GM12878 (cell line): ENCODE measurements at regions not wholly inside any gene's neighbourhood (a gene's known extent, or its start where the extent isn't known, plus 50 kb on each side); places are given as distances from the start of the nearest gene placed in this dataset.

Experiments used
- BMI1 ChIP-seq: fragments of 450-650 bp; IDR thresholded peaks from 2 replicates; pipeline ENCODE4 v1.6.1; 2016; ENCODE audit warnings: mild to moderate bottlenecking, moderate library complexity, borderline replicate concordance
- CUX1 ChIP-seq: IDR thresholded peaks from 2 replicates; pipeline ENCODE4 v1.6.1; 2012; ENCODE audit warnings: improper control_type of control experiment, low read depth, low read length; ENCODE audit not compliant: insufficient replicate concordance
- E2F8 ChIP-seq: fragments of 450-650 bp; IDR thresholded peaks from 2 replicates; pipeline ENCODE4 v1.6.1; 2018; ENCODE audit warnings: mild to moderate bottlenecking, low read depth, moderate library complexity; ENCODE audit not compliant: partially characterized antibody
- GATAD2B ChIP-seq: fragments of 450-650 bp; conservative IDR thresholded peaks from 2 replicates; pipeline ENCODE4 v1.6.1; 2017; ENCODE audit warnings: low read depth, mild to moderate bottlenecking, moderate library complexity
- MEF2A ChIP-seq: IDR thresholded peaks from 2 replicates; pipeline ENCODE4 v1.6.1; 2011; ENCODE audit warnings: low read depth, mild to moderate bottlenecking, low read length, moderate library complexity; ENCODE audit not compliant: insufficient read depth
- POLR2AphosphoS2 ChIP-seq: IDR thresholded peaks from 2 replicates; pipeline ENCODE4 v1.6.1; 2011; ENCODE audit warnings: low read depth, mild to moderate bottlenecking, low read length, improper control_type of control experiment, moderate library complexity
- POLR2AphosphoS5 ChIP-seq: IDR thresholded peaks from 2 replicates; pipeline ENCODE4 v1.6.1; 2011; ENCODE audit warnings: mild to moderate bottlenecking, low read length, inconsistent platforms
- TCF12 ChIP-seq: IDR thresholded peaks from 2 replicates; pipeline ENCODE4 v1.6.1; 2011; ENCODE audit warnings: low read depth, mild to moderate bottlenecking, low read length
- ZBED1 ChIP-seq: IDR thresholded peaks from 2 replicates; pipeline ENCODE4 v1.6.1; 2016; ENCODE audit warnings: borderline replicate concordance

GRCh38 chr11:72519220-72519881, 85.0 kb upstream of the CLPB start (continued):
- no peak for TF ChIP-seq CUX1
- no peak for TF ChIP-seq POLR2AphosphoS2
- TF ChIP-seq POLR2AphosphoS5 = no peak
- TF ChIP-seq ZBED1 = no peak
- no peak for TF ChIP-seq MEF2A
- TF ChIP-seq GATAD2B = no peak
- TF ChIP-seq BMI1 = no peak
- no peak for TF ChIP-seq TCF12
- no peak for TF ChIP-seq E2F8
